ENCODE measurements at regions not wholly inside any gene's neighbourhood (a gene's known extent, or its start where the extent isn't known, plus 50 kb on each side); places are given as distances from the start of the nearest gene placed in this dataset.
A peak's percentile ranks its signal among the peaks of the same experiment; 100 is the strongest.

DNA sequence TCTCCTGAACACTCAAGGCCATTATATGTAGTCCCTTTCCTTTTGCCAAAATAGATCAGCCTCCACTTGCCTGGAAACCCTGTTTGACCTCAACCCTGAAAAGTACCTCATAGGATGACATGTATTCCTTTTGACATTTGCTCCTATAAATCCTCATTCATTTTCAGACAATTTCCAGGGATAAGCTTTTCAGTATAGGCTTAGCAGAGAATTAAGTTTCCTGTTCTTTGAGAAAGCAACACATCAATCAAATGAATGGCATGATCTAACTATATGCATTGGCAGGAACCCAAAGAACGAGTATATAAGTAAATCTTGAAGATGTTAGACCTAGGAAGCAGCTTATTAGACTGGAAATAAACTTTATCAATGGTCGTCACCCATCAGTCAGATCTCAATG is 483.0 kb downstream of the CCDC85A start:
- Mint-ChIP-seq H3K27me3 (no peaks in the 10 kb centered on the region), H3K27ac (no peak overlapping the region), H3K4me1 (no peaks in the 10 kb centered on the region), H3K36me3 (no peaks in the 10 kb centered on the region), H3K4me3 (no peak overlapping the region), H3K9me3 (peaks cover 0 to 26% (median 8%) of the 10 kb centered on the region in 7 donors)
- H3K27ac ChIP-seq (ENCODE audit: insufficient read depth, low read length, poor library complexity, severe bottlenecking), result no peak overlapping the region
- H3K9me3 ChIP-seq (ENCODE audit: control insufficient read depth in 2 of 2, low read length in 2 of 2), result peaks cover 0 to 4% of the 10 kb centered on the region in 2 experiments
- no peaks in the 10 kb centered on the region for H3K27me3 ChIP-seq (ENCODE audit: control insufficient read depth, insufficient read depth, low read length)
- ATAC-seq (ENCODE audit: low read depth in 2 of 2), result no peak
- H3K36me3 ChIP-seq (ENCODE audit: control insufficient read depth, insufficient read depth, low read length), result no peaks in the 10 kb centered on the region
- H3K4me1 ChIP-seq (ENCODE audit: control insufficient read depth, insufficient read depth, low read length, poor library complexity, severe bottlenecking), result no peaks in the 10 kb centered on the region
- no peak overlapping the region for H3K4me3 ChIP-seq (ENCODE audit: low read depth, low read length)
- no peak for DNase-seq

DNA sequence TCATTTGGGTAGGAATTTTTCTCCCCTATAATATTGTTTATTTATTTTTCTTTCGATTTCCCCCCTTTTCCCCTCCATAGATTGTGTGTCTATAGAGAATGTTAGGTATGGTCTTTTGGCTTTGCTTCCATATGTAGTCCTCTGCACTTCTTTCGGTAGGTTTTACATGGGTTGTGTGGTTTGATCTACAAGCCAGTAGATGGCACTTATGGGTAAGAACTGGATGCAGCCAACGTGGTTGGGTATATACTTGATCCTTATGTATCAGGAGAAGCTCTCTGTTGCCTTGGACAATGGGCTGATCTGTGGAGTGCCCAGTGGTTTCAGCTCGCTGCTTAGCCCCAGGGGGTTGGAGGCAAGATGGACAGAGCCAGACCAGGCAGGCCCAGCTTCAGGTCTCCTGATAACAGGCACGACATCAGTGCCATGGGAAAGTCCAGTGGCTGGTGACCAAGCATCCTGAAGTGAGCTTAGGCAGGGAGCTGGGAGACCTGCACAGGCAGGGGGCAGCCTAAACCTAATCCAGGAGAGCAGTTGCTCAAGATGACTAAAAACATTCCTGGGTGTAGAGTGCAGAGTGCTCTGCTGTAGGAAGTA is 488.3 kb downstream of the CCDC85A start:
- peak overlapping the region in 1 of 3 donors; percentile 20 for H3K27ac Mint-ChIP-seq
- no peaks in the 10 kb centered on the region for H3K27me3 ChIP-seq (ENCODE audit: control insufficient read depth, insufficient read depth, low read length)

DNA sequence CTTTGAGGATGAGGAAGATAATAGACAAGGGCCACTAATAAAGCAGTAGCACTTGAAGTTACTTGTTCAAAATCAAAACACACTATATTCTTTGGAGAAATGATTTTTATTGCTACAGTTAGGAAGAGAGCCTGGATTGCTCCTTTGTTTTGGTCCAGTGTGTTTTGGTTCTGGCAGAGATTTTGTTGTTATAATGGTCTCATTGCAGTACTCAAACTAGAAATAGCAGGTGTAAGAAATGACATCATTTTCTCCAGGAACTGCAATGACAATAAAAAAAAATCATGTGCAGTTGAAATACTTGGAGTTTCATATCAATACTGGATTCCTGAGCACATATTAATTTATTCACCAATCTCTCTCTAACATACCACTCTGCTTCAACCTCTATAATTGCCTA is 490.3 kb downstream of the CCDC85A start:
- no peak for DNase-seq
- Mint-ChIP-seq H3K27me3 (no peaks in the 10 kb centered on the region), H3K4me1 (no peaks in the 10 kb centered on the region), H3K4me3 (no peak overlapping the region), H3K36me3 (no peaks in the 10 kb centered on the region), H3K27ac (no peak overlapping the region), H3K9me3 (peaks cover 1 to 15% (median 7%) of the 10 kb centered on the region in 7 donors)
- Histone ChIP-seq H3K27me3 (ENCODE audit: control insufficient read depth, insufficient read depth, low read length) (no peaks in the 10 kb centered on the region), H3K4me1 (ENCODE audit: control insufficient read depth, insufficient read depth, low read length, poor library complexity, severe bottlenecking) (no peaks in the 10 kb centered on the region), H3K4me3 (ENCODE audit: low read depth, low read length) (no peak overlapping the region), H3K27ac (ENCODE audit: insufficient read depth, low read length, poor library complexity, severe bottlenecking) (no peak overlapping the region), H3K9me3 (ENCODE audit: control insufficient read depth in 2 of 2, low read length in 2 of 2) (peaks cover 0 to 25% of the 10 kb centered on the region in 2 experiments), H3K36me3 (ENCODE audit: control insufficient read depth, insufficient read depth, low read length) (no peaks in the 10 kb centered on the region)
- ATAC-seq (ENCODE audit: low read depth in 2 of 2), result no peak

More for the DNA sequence above, 488.3 kb downstream of the CCDC85A start:
- DNase-seq (no peak), ATAC-seq (ENCODE audit: low read depth in 2 of 2) (no peak)
- Mint-ChIP-seq H3K36me3 (no peaks in the 10 kb centered on the region), H3K27me3 (no peaks in the 10 kb centered on the region), H3K4me3 (no peak overlapping the region), H3K9me3 (peaks cover 0 to 25% (median 8%) of the 10 kb centered on the region in 7 donors), H3K4me1 (no peaks in the 10 kb centered on the region)
- Histone ChIP-seq H3K4me1 (ENCODE audit: control insufficient read depth, insufficient read depth, low read length, poor library complexity, severe bottlenecking) (no peaks in the 10 kb centered on the region), H3K4me3 (ENCODE audit: low read depth, low read length) (no peak overlapping the region), H3K36me3 (ENCODE audit: control insufficient read depth, insufficient read depth, low read length) (no peaks in the 10 kb centered on the region), H3K9me3 (ENCODE audit: control insufficient read depth in 2 of 2, low read length in 2 of 2) (peaks cover 0 to 25% of the 10 kb centered on the region in 2 experiments), H3K27ac (ENCODE audit: insufficient read depth, low read length, poor library complexity, severe bottlenecking) (no peak overlapping the region)

DNA sequence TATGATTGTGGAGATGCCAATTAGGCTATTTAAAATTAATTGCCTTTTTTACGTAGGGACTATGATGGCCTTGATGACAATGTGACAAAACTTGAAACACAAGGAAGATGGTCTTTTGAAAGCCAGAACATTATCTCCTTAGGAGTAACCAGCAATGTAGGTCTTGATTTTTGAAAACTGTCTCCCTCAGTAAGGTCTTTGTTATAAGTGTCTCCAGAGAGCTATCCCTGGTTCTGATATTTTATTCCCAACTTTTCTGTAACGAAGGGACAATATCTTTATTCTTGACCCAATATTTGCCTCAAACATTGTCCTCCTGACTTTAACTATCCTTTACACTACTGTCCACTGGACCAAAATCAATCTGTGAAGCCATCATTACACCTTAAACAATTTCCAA is 493.2 kb downstream of the CCDC85A start:
- Mint-ChIP-seq H3K4me1 (no peaks in the 10 kb centered on the region), H3K27ac (no peak overlapping the region), H3K36me3 (no peaks in the 10 kb centered on the region), H3K9me3 (peaks cover 1 to 7% (median 4%) of the 10 kb centered on the region in 7 donors), H3K4me3 (no peak overlapping the region), H3K27me3 (no peaks in the 10 kb centered on the region)
- no peak for DNase-seq
- Histone ChIP-seq H3K9me3 (ENCODE audit: control insufficient read depth in 2 of 2, low read length in 2 of 2) (peaks cover 0 to 20% of the 10 kb centered on the region in 2 experiments), H3K27ac (ENCODE audit: insufficient read depth, low read length, poor library complexity, severe bottlenecking) (no peak overlapping the region), H3K36me3 (ENCODE audit: control insufficient read depth, insufficient read depth, low read length) (no peaks in the 10 kb centered on the region), H3K4me3 (ENCODE audit: low read depth, low read length) (no peak overlapping the region), H3K4me1 (ENCODE audit: control insufficient read depth, insufficient read depth, low read length, poor library complexity, severe bottlenecking) (no peaks in the 10 kb centered on the region), H3K27me3 (ENCODE audit: control insufficient read depth, insufficient read depth, low read length) (no peaks in the 10 kb centered on the region)
- ATAC-seq (ENCODE audit: low read depth in 2 of 2), result no peak

GRCh38 chr2:56680971-56681631 is 497.3 kb downstream of the CCDC85A start:
- Mint-ChIP-seq H3K27me3 (no peaks in the 10 kb centered on the region), H3K9me3 (peaks cover 0 to 6% (median 4%) of the 10 kb centered on the region in 7 donors), H3K36me3 (no peaks in the 10 kb centered on the region), H3K4me3 (no peak overlapping the region), H3K4me1 (no peaks in the 10 kb centered on the region), H3K27ac (no peak overlapping the region)
- no peaks in the 10 kb centered on the region for H3K27me3 ChIP-seq (ENCODE audit: control insufficient read depth, insufficient read depth, low read length)
- H3K4me1 ChIP-seq (ENCODE audit: control insufficient read depth, insufficient read depth, low read length, poor library complexity, severe bottlenecking), result no peaks in the 10 kb centered on the region
- H3K9me3 ChIP-seq (ENCODE audit: control insufficient read depth in 2 of 2, low read length in 2 of 2), result no peaks in the 10 kb centered on the region
- H3K36me3 ChIP-seq (ENCODE audit: control insufficient read depth, insufficient read depth, low read length), result no peaks in the 10 kb centered on the region
- DNase-seq (no peak), ATAC-seq (ENCODE audit: low read depth in 2 of 2) (no peak)
- H3K27ac ChIP-seq (ENCODE audit: insufficient read depth, low read length, poor library complexity, severe bottlenecking), result no peak overlapping the region
- H3K4me3 ChIP-seq (ENCODE audit: low read depth, low read length), result no peak overlapping the region

DNA sequence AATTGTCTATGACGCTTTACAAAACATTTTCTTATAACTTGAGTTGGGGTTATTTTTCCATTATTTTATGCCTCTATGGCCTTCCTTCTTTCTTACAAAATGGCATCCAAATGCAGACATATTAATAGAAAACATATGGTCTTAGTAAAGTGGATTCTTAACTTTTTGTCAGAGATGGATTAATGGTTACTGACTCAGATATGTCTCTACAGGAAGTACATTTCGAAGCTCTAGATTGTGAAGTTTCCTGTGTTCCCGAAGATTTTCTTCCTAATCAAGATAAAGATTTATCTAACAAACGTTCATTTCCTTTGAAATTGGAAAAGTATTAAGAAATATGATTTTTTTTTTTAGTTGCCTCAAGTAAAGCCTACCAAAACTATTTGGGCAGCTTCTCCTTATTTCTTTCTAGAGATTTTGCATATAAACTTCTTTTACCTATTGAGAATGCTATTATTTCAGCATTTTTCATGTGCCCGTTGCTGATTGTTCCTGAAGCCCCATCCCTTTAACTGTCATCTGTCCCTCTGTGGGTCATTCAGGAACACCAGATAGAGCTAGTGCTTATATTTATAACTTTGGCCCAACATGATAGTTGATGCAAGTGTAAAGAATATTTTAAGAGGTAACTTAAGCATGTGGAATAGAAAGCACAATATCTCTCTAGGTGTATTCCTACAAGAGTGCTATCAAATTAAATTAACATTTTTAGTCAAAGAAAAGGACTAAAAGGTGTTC is 498.0 kb downstream of the CCDC85A start:
- no peaks in the 10 kb centered on the region for H3K36me3 Mint-ChIP-seq
- H3K27me3 Mint-ChIP-seq, result no peaks in the 10 kb centered on the region

DNA sequence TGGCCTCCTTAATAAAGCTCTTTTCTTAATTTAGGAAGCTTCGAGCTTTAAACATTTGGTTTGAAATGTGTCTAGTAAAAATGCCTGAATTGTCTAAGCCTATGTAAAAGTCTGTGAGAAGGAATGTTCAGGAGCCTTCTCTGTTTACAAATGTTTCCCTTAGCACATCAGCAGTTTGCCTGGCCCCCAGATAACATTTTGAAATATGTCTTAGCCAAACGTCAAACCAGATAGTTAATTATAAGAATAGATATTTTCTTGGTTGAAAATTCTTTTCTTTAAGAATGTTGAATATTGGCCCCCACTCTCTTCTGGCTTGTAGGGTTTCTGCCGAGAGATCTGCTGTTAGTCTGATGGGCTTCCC is 498.6 kb downstream of the CCDC85A start:
- no peaks in the 10 kb centered on the region for H3K27me3 ChIP-seq (ENCODE audit: control insufficient read depth, insufficient read depth, low read length)
- Mint-ChIP-seq H3K9me3 (peaks cover 0 to 6% (median 4%) of the 10 kb centered on the region in 7 donors), H3K27me3 (no peaks in the 10 kb centered on the region), H3K36me3 (no peaks in the 10 kb centered on the region), H3K27ac (no peak overlapping the region), H3K4me1 (no peaks in the 10 kb centered on the region), H3K4me3 (no peak overlapping the region)
- no peaks in the 10 kb centered on the region for H3K36me3 ChIP-seq (ENCODE audit: control insufficient read depth, insufficient read depth, low read length)
- DNase-seq, result no peak
- no peaks in the 10 kb centered on the region for H3K9me3 ChIP-seq (ENCODE audit: control insufficient read depth in 2 of 2, low read length in 2 of 2)
- H3K4me3 ChIP-seq (ENCODE audit: low read depth, low read length), result no peak overlapping the region
- no peak overlapping the region for H3K27ac ChIP-seq (ENCODE audit: insufficient read depth, low read length, poor library complexity, severe bottlenecking)
- no peaks in the 10 kb centered on the region for H3K4me1 ChIP-seq (ENCODE audit: control insufficient read depth, insufficient read depth, low read length, poor library complexity, severe bottlenecking)
- no peak for ATAC-seq (ENCODE audit: low read depth in 2 of 2)

More for the DNA sequence above, 498.0 kb downstream of the CCDC85A start:
- Histone ChIP-seq H3K4me3 (ENCODE audit: low read depth, low read length) (no peak overlapping the region), H3K9me3 (ENCODE audit: control insufficient read depth in 2 of 2, low read length in 2 of 2) (no peaks in the 10 kb centered on the region), H3K4me1 (ENCODE audit: control insufficient read depth, insufficient read depth, low read length, poor library complexity, severe bottlenecking) (no peaks in the 10 kb centered on the region), H3K27me3 (ENCODE audit: control insufficient read depth, insufficient read depth, low read length) (no peaks in the 10 kb centered on the region), H3K27ac (ENCODE audit: insufficient read depth, low read length, poor library complexity, severe bottlenecking) (no peak overlapping the region), H3K36me3 (ENCODE audit: control insufficient read depth, insufficient read depth, low read length) (no peaks in the 10 kb centered on the region)
- ATAC-seq (ENCODE audit: low read depth in 2 of 2), result no peak
- H3K4me3 Mint-ChIP-seq, result no peak overlapping the region
- H3K4me1 Mint-ChIP-seq, result no peaks in the 10 kb centered on the region
- H3K9me3 Mint-ChIP-seq, result peaks cover 0 to 6% (median 4%) of the 10 kb centered on the region in 7 donors
- H3K27ac Mint-ChIP-seq, result no peak overlapping the region
- no peak for DNase-seq

All from CD4-positive, CD25-positive, alpha-beta regulatory T cell (primary cell).